ENCODE measurements at regions not wholly inside any gene's neighbourhood (a gene's known extent, or its start where the extent isn't known, plus 50 kb on each side); places are given as distances from the start of the nearest gene placed in this dataset.

DNA sequence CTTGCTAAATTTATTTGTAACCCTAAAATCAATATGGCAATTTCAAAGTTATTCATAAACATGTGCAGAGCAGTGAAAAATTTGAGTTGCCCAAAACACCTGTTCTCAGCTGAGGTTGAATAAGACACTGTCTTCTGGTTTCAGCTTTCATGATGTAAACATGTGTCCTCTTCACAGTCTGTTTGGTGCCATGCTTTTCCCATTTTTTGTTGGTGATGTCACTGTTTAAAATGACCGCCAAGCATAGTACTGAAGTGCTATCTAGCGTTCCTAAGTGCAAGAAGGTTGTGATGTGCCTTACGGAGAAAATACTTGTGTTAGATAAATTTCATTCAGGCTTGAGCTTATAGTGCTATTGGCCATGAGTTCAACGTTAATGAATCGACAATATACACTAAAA is 580.8 kb downstream of the ACTL7B start:
- no peak for ATAC-seq (replicated peaks in 1 of 4)

DNA sequence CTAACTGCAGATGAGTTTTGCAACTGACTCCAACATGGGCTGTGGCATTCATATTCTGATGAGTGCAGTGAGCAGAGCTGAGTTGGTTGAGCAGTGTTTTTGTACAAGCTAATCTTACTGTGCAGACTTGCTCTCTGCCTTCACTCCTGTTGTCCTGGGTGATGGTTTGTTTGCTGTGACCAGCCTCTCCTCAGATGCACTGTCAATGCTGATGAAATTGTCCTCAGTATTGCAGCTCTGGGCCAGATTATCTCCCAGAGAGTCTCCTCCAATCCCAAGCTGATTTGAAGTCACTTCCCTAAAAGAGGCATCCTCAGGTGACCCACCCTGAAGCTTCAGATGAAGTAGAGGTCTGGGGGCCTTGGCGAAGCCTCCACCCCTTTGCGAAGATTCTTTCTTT is 581.8 kb downstream of the ACTL7B start:
- ChIA-PET CTCF (no interaction called here), POLR2A (no interaction called here)
- no peaks in the 10 kb centered on the region for H3K9me3 ChIP-seq
- H3K4me1 ChIP-seq (ENCODE audit: control insufficient read depth in 1 of 2, extremely low read depth in 1 of 2, insufficient read depth in 2 of 2, low read length in 2 of 2) = no peaks in the 10 kb centered on the region
- no peak overlapping the region for H3K4me3 Mint-ChIP-seq
- no peak for ATAC-seq (replicated peaks in 1 of 4)
- H3K9me3 Mint-ChIP-seq = peaks cover 7 to 12% (median 10%) of the 10 kb centered on the region in 3 donors
- H3K36me3 Mint-ChIP-seq = no peaks in the 10 kb centered on the region
- H3K27me3 ChIP-seq (replicated peaks in 1 of 2; ENCODE audit: control insufficient read depth in 2 of 2, extremely low read depth in 1 of 2, insufficient read depth in 2 of 2, low read length in 1 of 2) = no peaks in the 10 kb centered on the region
- DNase-seq = no peak
- no peak overlapping the region for H3K4me3 ChIP-seq (ENCODE audit: control insufficient read depth in 1 of 2, extremely low read depth in 1 of 2, low read length in 1 of 2)
- WGBS (ENCODE audit: insufficient coverage) = 100% methylated on average over 2 of the region's 2 CpGs
- no peaks in the 10 kb centered on the region for H3K36me3 ChIP-seq (ENCODE audit: control insufficient read depth in 2 of 2, extremely low read depth in 1 of 2, insufficient read depth in 1 of 2, low read length in 1 of 2)
- H3K27ac Mint-ChIP-seq = no peak overlapping the region
- no peak overlapping the region for H3K27ac ChIP-seq (ENCODE audit: low read length)
- no peaks in the 10 kb centered on the region for H3K4me1 Mint-ChIP-seq
- peaks cover 0 to 2% of the 10 kb centered on the region in 2 donors for H3K27me3 Mint-ChIP-seq

More for the DNA sequence above, 580.8 kb downstream of the ACTL7B start:
- CTCF ChIA-PET = no interaction called here
- H3K4me1 ChIP-seq (ENCODE audit: control insufficient read depth in 1 of 2, extremely low read depth in 1 of 2, insufficient read depth in 2 of 2, low read length in 2 of 2) = no peaks in the 10 kb centered on the region
- H3K36me3 ChIP-seq (ENCODE audit: control insufficient read depth in 2 of 2, extremely low read depth in 1 of 2, insufficient read depth in 1 of 2, low read length in 1 of 2) = no peaks in the 10 kb centered on the region
- Mint-ChIP-seq H3K36me3 (no peaks in the 10 kb centered on the region), H3K27ac (no peak overlapping the region), H3K4me1 (no peaks in the 10 kb centered on the region), H3K4me3 (no peak overlapping the region), H3K9me3 (peaks cover 11 to 17% (median 11%) of the 10 kb centered on the region in 3 donors), H3K27me3 (peaks cover 0 to 2% of the 10 kb centered on the region in 2 donors)
- no peak overlapping the region for H3K4me3 ChIP-seq (ENCODE audit: control insufficient read depth in 1 of 2, extremely low read depth in 1 of 2, low read length in 1 of 2)
- H3K9me3 ChIP-seq = no peaks in the 10 kb centered on the region
- no peak overlapping the region for H3K27ac ChIP-seq (ENCODE audit: low read length)
- no peak for DNase-seq
- H3K27me3 ChIP-seq (replicated peaks in 1 of 2; ENCODE audit: control insufficient read depth in 2 of 2, extremely low read depth in 1 of 2, insufficient read depth in 2 of 2, low read length in 1 of 2) = no peaks in the 10 kb centered on the region
- POLR2A ChIA-PET = no interaction called here
- 83% methylated on average over 1 of the region's 5 CpGs for WGBS (ENCODE audit: insufficient coverage)

- WGBS (ENCODE audit: insufficient coverage) = 53% methylated on average over 6 of the region's 7 CpGs
- CTCF ChIA-PET = no interaction called here
- Mint-ChIP-seq H3K4me3 (no peak overlapping the region), H3K9me3 (peaks cover 7 to 15% (median 13%) of the 10 kb centered on the region in 3 donors), H3K4me1 (no peaks in the 10 kb centered on the region), H3K36me3 (no peaks in the 10 kb centered on the region), H3K27me3 (no peaks in the 10 kb centered on the region), H3K27ac (no peak overlapping the region)
- ATAC-seq (replicated peaks in 1 of 4) (no peak), DNase-seq (no peak)
- POLR2A ChIA-PET = no interaction called here
- Histone ChIP-seq H3K27me3 (replicated peaks in 1 of 2; ENCODE audit: control insufficient read depth in 2 of 2, extremely low read depth in 1 of 2, insufficient read depth in 2 of 2, low read length in 1 of 2) (no peaks in the 10 kb centered on the region), H3K4me3 (ENCODE audit: control insufficient read depth in 1 of 2, extremely low read depth in 1 of 2, low read length in 1 of 2) (no peak overlapping the region), H3K4me1 (ENCODE audit: control insufficient read depth in 1 of 2, extremely low read depth in 1 of 2, insufficient read depth in 2 of 2, low read length in 2 of 2) (no peaks in the 10 kb centered on the region), H3K36me3 (ENCODE audit: control insufficient read depth in 2 of 2, extremely low read depth in 1 of 2, insufficient read depth in 1 of 2, low read length in 1 of 2) (no peaks in the 10 kb centered on the region), H3K9me3 (no peaks in the 10 kb centered on the region), H3K27ac (ENCODE audit: low read length) (no peak overlapping the region)
Measured at GRCh38 chr9:108272349-108272899, 583.4 kb downstream of the ACTL7B start.

DNA sequence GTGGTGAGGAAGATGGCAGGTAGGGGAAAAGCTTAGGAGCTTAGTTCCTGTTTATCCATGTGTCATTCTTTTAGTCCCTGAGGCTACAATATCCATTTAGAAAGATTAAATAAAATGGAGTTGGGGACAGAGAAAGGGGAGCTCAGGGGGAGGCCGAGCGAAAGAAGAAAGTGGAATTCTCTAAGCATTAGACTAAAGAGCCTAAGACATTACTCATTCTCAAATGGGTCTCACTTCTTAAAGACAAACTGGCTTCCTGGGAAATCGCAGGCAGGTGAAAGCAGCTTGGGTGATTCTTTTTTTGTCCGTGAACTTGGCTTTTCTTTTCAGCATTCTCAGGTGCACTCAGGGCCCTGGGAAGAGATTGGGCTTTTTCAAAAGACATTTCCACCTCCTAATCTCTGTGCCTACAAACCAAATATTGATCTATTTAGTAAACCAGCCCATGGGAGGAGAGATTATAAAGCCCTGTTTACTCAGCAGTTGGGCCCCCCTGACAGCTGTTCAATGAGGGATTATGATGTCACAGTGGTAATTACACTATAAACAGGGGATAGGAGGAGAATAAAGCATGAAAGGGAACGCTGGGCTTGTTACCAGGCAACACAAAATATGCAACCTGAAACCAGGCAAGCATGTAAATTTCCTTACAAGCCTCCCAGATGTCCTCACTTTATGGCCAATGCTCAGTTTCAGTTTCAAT is 584.0 kb downstream of the ACTL7B start:
- DNase-seq = no peak
- no peaks in the 10 kb centered on the region for H3K4me1 Mint-ChIP-seq
- Histone ChIP-seq H3K9me3 (no peaks in the 10 kb centered on the region), H3K36me3 (ENCODE audit: control insufficient read depth in 2 of 2, extremely low read depth in 1 of 2, insufficient read depth in 1 of 2, low read length in 1 of 2) (no peaks in the 10 kb centered on the region), H3K4me1 (ENCODE audit: control insufficient read depth in 1 of 2, extremely low read depth in 1 of 2, insufficient read depth in 2 of 2, low read length in 2 of 2) (no peaks in the 10 kb centered on the region), H3K4me3 (ENCODE audit: control insufficient read depth in 1 of 2, extremely low read depth in 1 of 2, low read length in 1 of 2) (no peak overlapping the region), H3K27ac (ENCODE audit: low read length) (no peak overlapping the region), H3K27me3 (replicated peaks in 1 of 2; ENCODE audit: control insufficient read depth in 2 of 2, extremely low read depth in 1 of 2, insufficient read depth in 2 of 2, low read length in 1 of 2) (no peaks in the 10 kb centered on the region)
- no peaks in the 10 kb centered on the region for H3K27me3 Mint-ChIP-seq
- no peaks in the 10 kb centered on the region for H3K36me3 Mint-ChIP-seq
- 40% methylated on average over 2 of the region's 5 CpGs for WGBS (ENCODE audit: insufficient coverage)
- ChIA-PET CTCF (no interaction called here), POLR2A (no interaction called here)
- H3K4me3 Mint-ChIP-seq = no peak overlapping the region
- H3K27ac Mint-ChIP-seq = no peak overlapping the region
- peaks cover 7 to 15% (median 13%) of the 10 kb centered on the region in 3 donors for H3K9me3 Mint-ChIP-seq
- ATAC-seq (replicated peaks in 1 of 4) = no peak

DNA sequence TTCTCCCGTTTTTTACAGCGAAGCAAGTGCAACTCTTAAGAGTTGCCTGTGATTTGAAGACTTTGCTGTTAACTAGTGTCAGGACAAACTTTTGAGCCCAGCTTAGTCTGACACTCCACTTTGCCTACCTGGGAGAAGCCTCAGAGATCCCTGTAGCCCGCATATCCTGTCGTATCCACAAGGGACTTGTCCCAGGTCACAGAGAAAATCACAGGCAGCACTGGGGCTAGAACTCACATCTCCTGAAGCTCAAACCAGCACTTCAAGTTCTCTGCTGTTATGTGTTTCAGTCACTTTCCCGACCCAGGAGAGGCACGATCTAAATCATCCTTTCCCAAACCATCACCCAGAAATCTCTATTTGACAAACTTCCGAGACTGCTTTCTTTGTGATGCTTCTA is 584.5 kb downstream of the ACTL7B start:
- Histone ChIP-seq H3K27ac (ENCODE audit: low read length) (no peak overlapping the region), H3K9me3 (no peaks in the 10 kb centered on the region), H3K27me3 (replicated peaks in 1 of 2; ENCODE audit: control insufficient read depth in 2 of 2, extremely low read depth in 1 of 2, insufficient read depth in 2 of 2, low read length in 1 of 2) (no peaks in the 10 kb centered on the region), H3K36me3 (ENCODE audit: control insufficient read depth in 2 of 2, extremely low read depth in 1 of 2, insufficient read depth in 1 of 2, low read length in 1 of 2) (no peaks in the 10 kb centered on the region), H3K4me1 (ENCODE audit: control insufficient read depth in 1 of 2, extremely low read depth in 1 of 2, insufficient read depth in 2 of 2, low read length in 2 of 2) (no peaks in the 10 kb centered on the region), H3K4me3 (ENCODE audit: control insufficient read depth in 1 of 2, extremely low read depth in 1 of 2, low read length in 1 of 2) (no peak overlapping the region)
- Mint-ChIP-seq H3K27me3 (no peaks in the 10 kb centered on the region), H3K36me3 (no peaks in the 10 kb centered on the region), H3K9me3 (peaks cover 4 to 15% (median 8%) of the 10 kb centered on the region in 3 donors), H3K27ac (no peak overlapping the region), H3K4me1 (no peaks in the 10 kb centered on the region), H3K4me3 (no peak overlapping the region)
- WGBS (ENCODE audit: insufficient coverage) = 94% methylated on average over 4 of the region's 7 CpGs
- DNase-seq (no peak), ATAC-seq (replicated peaks in 1 of 4) (no peak)
- ChIA-PET POLR2A (no interaction called here), CTCF (no interaction called here)

DNA sequence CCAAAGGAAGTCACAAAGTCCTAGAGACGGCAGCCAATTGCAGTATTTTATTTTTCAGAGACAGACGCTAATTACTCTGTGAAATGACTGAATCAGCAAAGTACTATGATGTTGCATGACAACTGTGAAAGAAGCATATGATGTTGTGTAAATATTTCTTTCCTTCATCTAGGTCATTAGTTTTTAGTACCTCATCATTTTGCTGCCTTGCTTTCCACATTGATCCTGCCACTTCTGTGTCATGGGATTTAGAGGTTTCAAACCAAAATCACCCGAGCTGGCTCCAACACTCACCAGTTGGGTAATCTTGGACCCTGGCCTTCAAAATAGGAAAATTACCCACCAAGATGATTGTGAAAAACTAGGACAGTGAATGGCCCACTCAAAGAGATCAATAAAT is 585.2 kb downstream of the ACTL7B start:
- DNase-seq (no peak), ATAC-seq (replicated peaks in 1 of 4) (no peak)
- Mint-ChIP-seq H3K9me3 (peaks cover 4 to 15% (median 4%) of the 10 kb centered on the region in 3 donors), H3K4me3 (no peak overlapping the region), H3K36me3 (no peaks in the 10 kb centered on the region), H3K4me1 (no peaks in the 10 kb centered on the region), H3K27ac (no peak overlapping the region), H3K27me3 (no peaks in the 10 kb centered on the region)
- no peaks in the 10 kb centered on the region for H3K27me3 ChIP-seq (replicated peaks in 1 of 2; ENCODE audit: control insufficient read depth in 2 of 2, extremely low read depth in 1 of 2, insufficient read depth in 2 of 2, low read length in 1 of 2)
- H3K4me3 ChIP-seq (ENCODE audit: control insufficient read depth in 1 of 2, extremely low read depth in 1 of 2, low read length in 1 of 2) = no peak overlapping the region
- H3K27ac ChIP-seq (ENCODE audit: low read length) = no peak overlapping the region
- WGBS (ENCODE audit: insufficient coverage) = no CpG with 5 or more reads among the region's 3 CpGs
- H3K9me3 ChIP-seq = no peaks in the 10 kb centered on the region
- ChIA-PET CTCF (no interaction called here), POLR2A (no interaction called here)
- H3K36me3 ChIP-seq (ENCODE audit: control insufficient read depth in 2 of 2, extremely low read depth in 1 of 2, insufficient read depth in 1 of 2, low read length in 1 of 2) = no peaks in the 10 kb centered on the region
- H3K4me1 ChIP-seq (ENCODE audit: control insufficient read depth in 1 of 2, extremely low read depth in 1 of 2, insufficient read depth in 2 of 2, low read length in 2 of 2) = no peaks in the 10 kb centered on the region
